ENCODE measurements at regions not wholly inside any gene's neighbourhood (a gene's known extent, or its start where the extent isn't known, plus 50 kb on each side); places are given as distances from the start of the nearest gene placed in this dataset.

- Mint-ChIP-seq H3K4me3 (no peak overlapping the region), H3K9me3 (ENCODE audit: insufficient read depth) (no peaks in the 10 kb centered on the region), H3K4me1 (no peaks in the 10 kb centered on the region), H3K27me3 (no peaks in the 10 kb centered on the region), H3K27ac (no peak overlapping the region)
- H3K4me2 ChIP-seq (replicated peaks; ENCODE audit: low read depth, low read length, poor library complexity, severe bottlenecking), result no peak overlapping the region
- peaks cover 0 to 3% (median 0%) of the 10 kb centered on the region in 3 donors for H3K9me3 ChIP-seq (ENCODE audit: control extremely low read depth in 1 of 3, control insufficient read depth in 2 of 3, insufficient read depth in 1 of 3, low read length in 2 of 3)
- TF ChIP-seq CTCF (IDR thresholded peaks at IDR 0.05), result no peak
- TF ChIP-seq EZH2 (IDR thresholded peaks at IDR 0.05; ENCODE audit: borderline replicate concordance, insufficient read depth, low read depth, low read length, poor library complexity, severe bottlenecking), result no peak
- ATAC-seq (ENCODE audit: low read depth) (no peak), DNase-seq (no peak)
- no peak overlapping the region for H3K9ac ChIP-seq (ENCODE audit: low read length)
- ChIA-PET CTCF (no interaction called here), POLR2A (no interaction called here)
- H3K4me1 ChIP-seq (ENCODE audit: control insufficient read depth in 2 of 2, insufficient read depth in 2 of 2, low read length in 2 of 2), result no peaks in the 10 kb centered on the region
- H3K27ac ChIP-seq (ENCODE audit: low read length in 2 of 2), result no peak overlapping the region
- H4K20me1 ChIP-seq (ENCODE audit: control insufficient read depth, insufficient read depth, low read length, poor library complexity, severe bottlenecking), result no peaks in the 10 kb centered on the region
- H3K36me3 ChIP-seq (replicated peaks in 1 of 2; ENCODE audit: control extremely low read depth in 1 of 2, control insufficient read depth in 1 of 2, extremely low read depth in 1 of 2, insufficient read depth in 2 of 2, low read length in 1 of 2), result no peaks in the 10 kb centered on the region
- H3K79me2 ChIP-seq (ENCODE audit: control insufficient read depth, insufficient read depth, low read length), result no peaks in the 10 kb centered on the region
- intact Hi-C loops (cut with micrococcal nuclease), result no loop called here
- H3K27me3 ChIP-seq (replicated peaks in 1 of 4; ENCODE audit: control extremely low read depth in 1 of 4, control insufficient read depth in 3 of 4, insufficient read depth in 4 of 4, low read length in 3 of 4), result no peaks in the 10 kb centered on the region
- H2AFZ ChIP-seq (ENCODE audit: insufficient read depth, low read depth, low read length, poor library complexity, severe bottlenecking), result no peak overlapping the region
- WGBS (ENCODE audit: insufficient coverage), result no CpG with 5 or more reads among the region's 1 CpG
- no peak overlapping the region for H3K4me3 ChIP-seq (ENCODE audit: control extremely low read depth in 1 of 5, extremely low read depth in 1 of 5, insufficient read depth in 1 of 5, low read depth in 2 of 5, low read length in 4 of 5)
Observed at GRCh38 chr4:54400188-54400587, 171.1 kb downstream of the PDGFRA start.

- Histone ChIP-seq H3K4me1 (ENCODE audit: control insufficient read depth in 2 of 2, insufficient read depth in 2 of 2, low read length in 2 of 2) (no peaks in the 10 kb centered on the region), H3K27ac (ENCODE audit: low read length in 2 of 2) (no peak overlapping the region), H3K9ac (ENCODE audit: low read length) (no peak overlapping the region), H3K9me3 (ENCODE audit: control extremely low read depth in 1 of 3, control insufficient read depth in 2 of 3, insufficient read depth in 1 of 3, low read length in 2 of 3) (peaks cover 0 to 3% (median 0%) of the 10 kb centered on the region in 3 donors), H3K79me2 (ENCODE audit: control insufficient read depth, insufficient read depth, low read length) (no peaks in the 10 kb centered on the region), H3K4me3 (ENCODE audit: control extremely low read depth in 1 of 5, extremely low read depth in 1 of 5, insufficient read depth in 1 of 5, low read depth in 2 of 5, low read length in 4 of 5) (no peak overlapping the region), H2AFZ (ENCODE audit: insufficient read depth, low read depth, low read length, poor library complexity, severe bottlenecking) (no peak overlapping the region), H3K27me3 (replicated peaks in 1 of 4; ENCODE audit: control extremely low read depth in 1 of 4, control insufficient read depth in 3 of 4, insufficient read depth in 4 of 4, low read length in 3 of 4) (no peaks in the 10 kb centered on the region), H4K20me1 (ENCODE audit: control insufficient read depth, insufficient read depth, low read length, poor library complexity, severe bottlenecking) (no peaks in the 10 kb centered on the region), H3K36me3 (replicated peaks in 1 of 2; ENCODE audit: control extremely low read depth in 1 of 2, control insufficient read depth in 1 of 2, extremely low read depth in 1 of 2, insufficient read depth in 2 of 2, low read length in 1 of 2) (no peaks in the 10 kb centered on the region), H3K4me2 (replicated peaks; ENCODE audit: low read depth, low read length, poor library complexity, severe bottlenecking) (no peak overlapping the region)
- Mint-ChIP-seq H3K27me3 (no peaks in the 10 kb centered on the region), H3K9me3 (ENCODE audit: insufficient read depth) (no peaks in the 10 kb centered on the region), H3K27ac (no peak overlapping the region), H3K4me3 (no peak overlapping the region), H3K4me1 (no peaks in the 10 kb centered on the region)
- TF ChIP-seq EZH2 (IDR thresholded peaks at IDR 0.05; ENCODE audit: borderline replicate concordance, insufficient read depth, low read depth, low read length, poor library complexity, severe bottlenecking) (no peak), CTCF (IDR thresholded peaks at IDR 0.05) (no peak)
- 73% methylated on average over 1 of the region's 3 CpGs for WGBS (ENCODE audit: insufficient coverage)
- CTCF ChIA-PET, result no interaction called here
- DNase-seq, result no peak
- intact Hi-C loops (cut with micrococcal nuclease), result no loop called here
- POLR2A ChIA-PET, result no interaction called here
- ATAC-seq (ENCODE audit: low read depth), result no peak
Observed at GRCh38 chr4:54400802-54401201, 171.7 kb downstream of the PDGFRA start.

Data from B cell (primary cell).